Hepatocyte (in vitro differentiated cells): ENCODE measurements at regions not wholly inside any gene's neighbourhood (a gene's known extent, or its start where the extent isn't known, plus 50 kb on each side); places are given as distances from the start of the nearest gene placed in this dataset.
A peak's percentile ranks its signal among the peaks of the same experiment; 100 is the strongest.

Experiments
- DNase-seq: peaks from one replicate; pipeline ENCODE4 v3.0.0-alpha.2; 2016; ENCODE audit warnings: low spot score
- H2AFZ ChIP-seq: fragments of 200-600 bp; sonication (generic); 2 replicates; pipeline ENCODE4 v1.6.0; 2016; ENCODE audit warnings: antibody characterized with exemption, mild to moderate bottlenecking
- H3K27ac ChIP-seq: fragments of 200-600 bp; sonication (generic); 2 replicates; pipeline ENCODE4 v1.5.1; 2016; ENCODE audit warnings: mild to moderate bottlenecking
- H3K27me3 ChIP-seq: fragments of 200-600 bp; sonication (generic); 2 replicates; pipeline ENCODE4 v1.6.1; 2016
- H3K36me3 ChIP-seq: fragments of 200-600 bp; sonication (generic); replicated peaks from 2 replicates; pipeline ENCODE4 v1.5.1; 2016; ENCODE audit warnings: low read depth; ENCODE audit not compliant: insufficient read depth
- H3K4me1 ChIP-seq: fragments of 200-600 bp; sonication (generic); 2 replicates; pipeline ENCODE4 v1.5.1; 2016; ENCODE audit warnings: mild to moderate bottlenecking, moderate library complexity; ENCODE audit not compliant: insufficient read depth
- H3K4me2 ChIP-seq: fragments of 200-600 bp; sonication (generic); 2 replicates; pipeline ENCODE4 v1.6.0; 2016
- H3K4me3 ChIP-seq: fragments of 200-600 bp; sonication (generic); 2 replicates; pipeline ENCODE4 v1.5.1; 2016; ENCODE audit warnings: mild to moderate bottlenecking
- H3K79me2 ChIP-seq: fragments of 200-600 bp; sonication (generic); 2 replicates; pipeline ENCODE4 v1.6.0; 2017; ENCODE audit warnings: mild to moderate bottlenecking
- H3K9me2 ChIP-seq: fragments of 200-600 bp; sonication (generic); replicated peaks from 2 replicates; pipeline ENCODE4 v1.6.0; 2017; ENCODE audit warnings: mild to moderate bottlenecking; ENCODE audit not compliant: insufficient read depth
- H3K9me3 ChIP-seq: fragments of 200-600 bp; sonication (generic); 2 replicates; pipeline ENCODE4 v1.5.1; 2016; ENCODE audit warnings: low read depth, mild to moderate bottlenecking
- H4K20me1 ChIP-seq: fragments of 200-600 bp; sonication (generic); 2 replicates; pipeline ENCODE4 v1.6.0; 2016; ENCODE audit warnings: mild to moderate bottlenecking; ENCODE audit not compliant: insufficient read depth, poor library complexity, severe bottlenecking
- CTCF ChIP-seq: fragments of 200-600 bp; sonication (generic); IDR thresholded peaks from 2 replicates; pipeline ENCODE4 v1.5.1; 2016; ENCODE audit warnings: antibody characterized with exemption, mild to moderate bottlenecking; ENCODE audit not compliant: poor library complexity
- EZH2 ChIP-seq: fragments of 200-600 bp; sonication (generic); IDR thresholded peaks from 2 replicates; pipeline ENCODE4 v1.6.1; 2016; ENCODE audit warnings: antibody characterized with exemption, mild to moderate bottlenecking, borderline replicate concordance
- EZH2phosphoT487 ChIP-seq: fragments of 200-600 bp; sonication (generic); IDR thresholded peaks from one replicate; pipeline ENCODE4 v1.6.1; 2018; ENCODE audit warnings: antibody characterized with exemption, mild to moderate bottlenecking, low read depth, moderate library complexity; ENCODE audit not compliant: unreplicated experiment, severe bottlenecking
- WGBS: methylation state at CpG from one replicate; pipeline ENCODE4 v1.1.6; 2016; ENCODE audit warnings: low lambda C conversion rate; ENCODE audit errors: missing lambda C conversion rate; 5-methylcytosine and 5-hydroxymethylcytosine counted together

- WGBS: 71% methylated on average over 3 of the region's 3 CpGs
- DNase-seq: no peak
- TF ChIP-seq EZH2 (no peak), CTCF (no peak), EZH2phosphoT487 (no peak)
- Histone ChIP-seq H3K27ac (no peak overlapping the region), H2AFZ (no peak overlapping the region), H3K4me3 (no peak overlapping the region), H3K4me2 (no peak overlapping the region), H3K79me2 (no peaks in the 10 kb centered on the region), H3K27me3 (no peaks in the 10 kb centered on the region), H3K36me3 (no peaks in the 10 kb centered on the region), H3K9me3 (no peaks in the 10 kb centered on the region), H4K20me1 (no peaks in the 10 kb centered on the region), H3K4me1 (peaks cover 19% of the 10 kb centered on the region), H3K9me2 (no peaks in the 10 kb centered on the region)
These were observed 508.6 kb downstream of the RASEF start for GRCh38 chr9:82554381-82554780.

- H3K27ac ChIP-seq: peak overlapping the region; percentile 2
- 50% methylated on average over 1 of the region's 1 CpG for WGBS
- DNase-seq: no peak
These were observed 507.9 kb downstream of the RASEF start for GRCh38 chr9:82555031-82555430.

GRCh38 chr9:82555431-82556051, 507.4 kb downstream of the RASEF start:
- Histone ChIP-seq H3K4me1 (peaks cover 29% of the 10 kb centered on the region), H3K9me3 (no peaks in the 10 kb centered on the region), H3K79me2 (no peaks in the 10 kb centered on the region), H2AFZ (no peak overlapping the region), H3K9me2 (no peaks in the 10 kb centered on the region), H3K27ac (peak overlapping the region; percentile 2), H3K4me3 (no peak overlapping the region), H4K20me1 (no peaks in the 10 kb centered on the region), H3K27me3 (no peaks in the 10 kb centered on the region), H3K36me3 (no peaks in the 10 kb centered on the region), H3K4me2 (no peak overlapping the region)
- TF ChIP-seq EZH2: no peak
- TF ChIP-seq EZH2phosphoT487: no peak
- TF ChIP-seq CTCF: no peak
- 31% methylated on average over 7 of the region's 7 CpGs for WGBS
- DNase-seq: no peak

More at GRCh38 chr9:82555031-82555430, 507.9 kb downstream of the RASEF start:
- H3K9me3 ChIP-seq: no peaks in the 10 kb centered on the region
- no peak overlapping the region for H3K4me3 ChIP-seq
- no peaks in the 10 kb centered on the region for H3K79me2 ChIP-seq
- no peaks in the 10 kb centered on the region for H3K9me2 ChIP-seq
- TF ChIP-seq EZH2phosphoT487 (no peak), CTCF (no peak), EZH2 (no peak)
- peaks cover 26% of the 10 kb centered on the region for H3K4me1 ChIP-seq
- no peak overlapping the region for H2AFZ ChIP-seq
- H3K4me2 ChIP-seq: no peak overlapping the region
- H4K20me1 ChIP-seq: no peaks in the 10 kb centered on the region
- no peaks in the 10 kb centered on the region for H3K27me3 ChIP-seq
- H3K36me3 ChIP-seq: no peaks in the 10 kb centered on the region
